PC-9 (cell line): ENCODE measurements at regions not wholly inside any gene's neighbourhood (a gene's known extent, or its start where the extent isn't known, plus 50 kb on each side); places are given as distances from the start of the nearest gene placed in this dataset.
"Not testable (repeated sequence)": the region's sequence is repeated elsewhere in the genome, so short reads cannot be mapped to it uniquely, and the experiment has no call there.

Experiments used
- BruUV-seq: library from RNA; stranded (reverse); fragments of 400-500 nt; replicated peaks from 2 replicates; lab custom pipeline; 2021; lab: Mats Ljungman, UMichigan
- CTCF ChIA-PET: fragments of 300-600 bp; sonication (Branson Sonifier 250); formaldehyde crosslinking; loops from one replicate; lab custom pipeline; 2022; ENCODE audit warnings: antibody characterized with exemption; lab: Charles Lee
- POLR2A ChIA-PET: fragments of 300-600 bp; sonication (Branson Sonifier 250); formaldehyde crosslinking; loops from one replicate; lab custom pipeline; 2022; ENCODE audit warnings: antibody characterized with exemption; ENCODE audit not compliant: unreplicated experiment; lab: Charles Lee
- DNase-seq, 2 experiments: peaks; one replicate each; pipeline versions ENCODE4 v3.0.0 to v3.0.0-alpha.2; 2015 to 2022; ENCODE audit warnings: mixed read lengths in 1 of 2
- H2AFZ ChIP-seq: fragments of 200-600 bp; sonication (generic); 2 replicates; pipeline ENCODE4 v1.8.1; 2017; ENCODE audit warnings: antibody characterized with exemption
- H3F3A ChIP-seq: fragments of 200-600 bp; sonication (generic); 2 replicates; pipeline ENCODE4 v1.8.1; 2017; ENCODE audit warnings: antibody characterized with exemption, mild to moderate bottlenecking, low read depth; ENCODE audit not compliant: insufficient read depth
- H3K27ac ChIP-seq: fragments of 200-600 bp; sonication (generic); 2 replicates; pipeline ENCODE4 v1.6.1; 2016; ENCODE audit warnings: mixed run types
- H3K27me3 ChIP-seq: fragments of 200-600 bp; sonication (generic); 2 replicates; pipeline ENCODE4 v1.6.1; 2016; ENCODE audit warnings: low read depth, mixed run types; ENCODE audit not compliant: insufficient read depth
- H3K36me3 ChIP-seq: fragments of 200-600 bp; sonication (generic); 2 replicates; pipeline ENCODE4 v1.6.1; 2016; ENCODE audit warnings: low read depth, mixed run types
- H3K4me1 ChIP-seq: fragments of 200-600 bp; sonication (generic); replicated peaks from 2 replicates; pipeline ENCODE4 v1.6.1; 2016; ENCODE audit warnings: mixed run types; ENCODE audit not compliant: insufficient read depth
- H3K4me2 ChIP-seq: fragments of 200-600 bp; sonication (generic); 2 replicates; pipeline ENCODE4 v1.6.1; 2017; ENCODE audit warnings: mixed run types
- H3K4me3 ChIP-seq: fragments of 200-600 bp; sonication (generic); 2 replicates; pipeline ENCODE4 v1.6.1; 2016; ENCODE audit warnings: mixed run types
- H3K79me2 ChIP-seq: fragments of 200-600 bp; sonication (generic); 2 replicates; pipeline ENCODE4 v1.6.1; 2017; ENCODE audit warnings: low read depth, mixed run types
- H3K9me2 ChIP-seq: fragments of 200-600 bp; sonication (generic); 2 replicates; pipeline ENCODE4 v1.8.1; 2017; ENCODE audit warnings: mild to moderate bottlenecking; ENCODE audit not compliant: insufficient read depth
- H3K9me3 ChIP-seq: fragments of 200-600 bp; sonication (generic); 2 replicates; pipeline ENCODE4 v1.8.1; 2016; ENCODE audit warnings: low read depth; ENCODE audit not compliant: insufficient read depth
- H4K20me1 ChIP-seq: fragments of 200-600 bp; sonication (generic); 2 replicates; pipeline ENCODE4 v1.8.1; 2017; ENCODE audit not compliant: insufficient read depth
- CTCF ChIP-seq: fragments of 200-600 bp; sonication (generic); conservative IDR thresholded peaks from 2 replicates; pipeline ENCODE4 v1.6.1; 2017; ENCODE audit warnings: mixed run types, antibody characterized with exemption, mild to moderate bottlenecking, moderate library complexity
- EZH2 ChIP-seq: fragments of 200-600 bp; sonication (generic); IDR thresholded peaks from 2 replicates; pipeline ENCODE4 v1.8.0; 2017; ENCODE audit warnings: antibody characterized with exemption, low read depth
- intact Hi-C: fragments of 100-400 bp; cut with micrococcal nuclease; formaldehyde crosslinking; loops from one replicate; pipeline ENCODE4 v1.10.0; 2022; ENCODE audit not compliant: unreplicated experiment

DNA sequence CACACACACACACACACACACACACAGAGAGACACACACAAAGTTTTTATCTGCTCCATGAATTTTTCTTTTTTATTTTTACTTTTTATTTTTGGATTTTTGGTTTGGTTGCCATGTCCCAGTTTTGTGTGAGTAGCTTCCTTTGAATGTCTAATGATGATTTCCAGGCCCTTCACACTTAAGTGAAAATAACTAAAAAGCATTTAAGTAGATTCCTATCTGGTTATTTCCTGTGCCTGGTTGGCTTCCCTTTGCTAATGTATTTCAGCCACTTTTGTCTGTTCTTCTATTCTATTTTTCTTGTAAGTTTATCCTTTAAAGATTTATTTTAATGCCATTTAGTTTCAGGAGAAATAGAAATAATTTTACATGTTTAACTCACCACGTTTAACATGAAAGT, 755.4 kb downstream of the SLC6A15 start:
- no peak for DNase-seq
- TF ChIP-seq EZH2 (no peak), CTCF (no peak)
- Histone ChIP-seq H3K4me3 (no peak overlapping the region), H3K27me3 (no peaks in the 10 kb centered on the region), H4K20me1 (no peaks in the 10 kb centered on the region), H3K9me3 (no peaks in the 10 kb centered on the region), H3K27ac (no peak overlapping the region), H3K4me2 (no peak overlapping the region), H3K9me2 (no peaks in the 10 kb centered on the region), H3K79me2 (no peaks in the 10 kb centered on the region), H2AFZ (no peak overlapping the region), H3K4me1 (no peaks in the 10 kb centered on the region), H3K36me3 (no peaks in the 10 kb centered on the region), H3F3A (no peaks in the 10 kb centered on the region)
- POLR2A ChIA-PET = no interaction called here
- no TSS peak for BruUV-seq
- CTCF ChIA-PET = interaction anchor here (0.6 kb wide), 1 partner anchor 1126 kb away, joined by 3 read pairs; no protein-coding TSS in a partner anchor
- intact Hi-C loops = no loop called here

DNA sequence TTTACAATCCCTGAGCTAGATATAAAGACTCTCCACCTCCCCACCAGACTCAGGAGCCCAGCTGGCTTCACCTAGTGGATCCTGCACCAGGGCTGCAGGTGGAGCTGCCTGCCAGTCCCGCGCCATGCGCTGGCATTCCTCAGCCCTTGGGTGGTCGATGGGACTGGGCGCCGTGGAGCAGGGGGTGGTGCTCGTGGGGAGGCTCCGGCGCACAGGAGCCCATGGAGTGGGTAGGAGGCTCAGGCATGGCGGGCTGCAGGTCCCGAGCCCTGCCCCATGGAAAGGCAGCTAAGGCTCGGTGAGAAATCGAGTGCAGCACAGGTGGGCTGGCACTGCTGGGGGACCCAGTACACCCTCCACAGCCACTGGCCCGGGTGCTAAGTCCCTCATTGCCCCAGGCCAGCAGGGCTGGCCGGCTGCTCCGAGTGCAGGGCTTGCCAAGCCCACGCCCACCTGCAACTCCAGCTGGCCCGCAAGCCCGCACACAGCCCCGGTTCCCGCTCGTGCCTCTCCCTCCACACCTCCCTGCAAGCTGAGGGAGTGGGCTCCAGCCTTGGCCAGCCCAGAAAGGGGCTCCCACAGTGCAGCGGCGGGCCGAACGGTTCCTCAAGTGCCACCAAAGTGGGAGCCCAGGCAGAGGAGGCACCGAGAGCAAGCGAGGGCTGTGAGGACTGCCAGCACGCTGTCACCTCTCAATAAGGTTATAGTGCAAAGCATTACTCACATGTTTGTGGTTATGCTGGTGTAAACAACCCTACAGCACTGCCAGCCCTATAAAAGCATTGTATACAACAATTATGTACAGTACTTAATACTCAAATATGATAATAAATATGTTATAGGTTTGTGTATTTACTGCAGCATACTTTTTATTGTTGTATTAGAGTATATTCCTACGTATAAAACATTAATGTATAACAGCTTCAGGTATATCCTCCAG, 757.3 kb downstream of the SLC6A15 start:
- H3K9me3 ChIP-seq, H3K9me2 ChIP-seq, H3K79me2 ChIP-seq, intact Hi-C loops, H3K36me3 ChIP-seq, H3K27ac ChIP-seq, POLR2A ChIA-PET, H4K20me1 ChIP-seq, H3K4me1 ChIP-seq, H3K4me2 ChIP-seq, H2AFZ ChIP-seq, DNase-seq, H3K4me3 ChIP-seq, CTCF ChIA-PET, H3F3A ChIP-seq, BruUV-seq, H3K27me3 ChIP-seq: not testable (repeated sequence)

DNA sequence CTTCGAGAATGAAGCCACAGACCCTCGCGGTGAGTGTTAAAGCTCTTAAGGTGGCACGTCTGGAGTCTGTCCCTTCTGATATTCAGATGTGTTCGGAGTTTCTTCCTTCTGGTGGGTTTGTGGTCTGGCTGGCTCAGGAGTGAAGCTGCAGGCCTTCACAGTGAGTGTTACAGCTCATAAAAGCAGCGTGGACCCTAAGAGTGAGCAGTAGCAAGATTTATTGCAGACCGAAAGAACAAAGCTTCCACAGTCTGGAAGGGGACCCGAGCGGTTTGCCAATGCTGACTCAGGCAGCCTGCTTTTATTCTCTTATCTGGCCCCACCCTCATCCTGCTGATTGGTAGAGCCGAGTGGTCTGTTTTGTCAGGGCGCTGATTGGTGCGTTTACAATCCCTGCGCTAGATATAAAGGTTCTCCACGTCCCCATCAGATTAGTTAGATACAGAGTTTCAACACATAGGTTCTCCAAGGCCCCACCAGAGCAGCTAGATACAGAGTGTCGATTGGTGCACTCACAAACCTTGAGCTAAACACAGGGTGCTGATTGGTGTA, 758.1 kb downstream of the SLC6A15 start:
- H2AFZ ChIP-seq, BruUV-seq, intact Hi-C loops, H3F3A ChIP-seq, H4K20me1 ChIP-seq, H3K4me1 ChIP-seq, H3K27ac ChIP-seq, CTCF ChIA-PET, POLR2A ChIA-PET, H3K36me3 ChIP-seq, H3K27me3 ChIP-seq, H3K4me2 ChIP-seq, H3K79me2 ChIP-seq, H3K4me3 ChIP-seq, DNase-seq, H3K9me2 ChIP-seq, H3K9me3 ChIP-seq: not testable (repeated sequence)

DNA sequence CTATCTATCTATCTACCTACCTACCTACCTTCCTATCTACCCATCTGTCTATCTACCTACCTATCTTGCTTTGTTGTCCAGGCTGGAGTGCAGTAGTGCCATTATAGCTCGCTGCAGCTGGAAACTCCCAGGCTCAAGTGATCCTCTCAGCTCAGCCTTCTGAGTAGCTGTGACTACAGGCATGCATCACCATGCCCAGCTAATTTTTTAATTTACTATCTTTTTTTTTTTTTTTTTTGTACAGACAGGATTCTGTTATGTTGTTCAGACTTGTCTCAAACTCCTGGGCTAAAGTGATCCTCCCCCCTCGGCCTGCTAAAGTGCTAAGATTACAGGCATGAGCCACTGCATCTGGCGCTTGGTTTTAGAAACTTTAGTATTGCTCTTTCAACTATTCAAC, 762.4 kb downstream of the SLC6A15 start:
- POLR2A ChIA-PET = no interaction called here
- no peak for DNase-seq
- Histone ChIP-seq H3K9me2 (no peaks in the 10 kb centered on the region), H4K20me1 (no peaks in the 10 kb centered on the region), H2AFZ (no peak overlapping the region), H3F3A (no peaks in the 10 kb centered on the region), H3K4me3 (no peak overlapping the region), H3K4me1 (no peaks in the 10 kb centered on the region), H3K36me3 (no peaks in the 10 kb centered on the region), H3K79me2 (no peaks in the 10 kb centered on the region), H3K27me3 (no peaks in the 10 kb centered on the region), H3K27ac (no peak overlapping the region), H3K4me2 (no peak overlapping the region), H3K9me3 (no peaks in the 10 kb centered on the region; the same call in 1 of the 2 replicates)
- BruUV-seq = no TSS peak
- intact Hi-C loops = no loop called here
- no peak for TF ChIP-seq EZH2
- no peak for TF ChIP-seq CTCF
- CTCF ChIA-PET = no interaction called here
